Activated B cell treated with CpG ODN at 0.5 μM for 24 hours (primary cell): ENCODE measurements at regions not wholly inside any gene's neighbourhood (a gene's known extent, or its start where the extent isn't known, plus 50 kb on each side); places are given as distances from the start of the nearest gene placed in this dataset.

Experiments
- ATAC-seq: fragments of 200-7000 bp; cut with Tn5 transposase; one replicate; pipeline ENCODE4 v1.10.0; 2021; ENCODE audit warnings: low read depth, mild to moderate bottlenecking, moderate library complexity
- CTCF ChIA-PET: fragments of 350-600 bp; sonication (Branson Sonifier 250); formaldehyde crosslinking; loops from one replicate; lab custom pipeline; 2021; ENCODE audit warnings: antibody characterized with exemption; lab: Charles Lee
- POLR2A ChIA-PET: fragments of 350-600 bp; sonication (Branson Sonifier 250); formaldehyde crosslinking; loops from one replicate; lab custom pipeline; 2021; ENCODE audit warnings: antibody characterized with exemption; lab: Charles Lee
- DNase-seq: peaks from one replicate; pipeline ENCODE4 v3.0.0; 2022
- H3K27ac Mint-ChIP-seq: one replicate; pipeline ENCODE4 v1.8.0; 2020; ENCODE audit warnings: mixed read lengths
- H3K27me3 Mint-ChIP-seq: one replicate; pipeline ENCODE4 v1.8.0; 2021; ENCODE audit warnings: mixed read lengths
- H3K36me3 Mint-ChIP-seq: one replicate; pipeline ENCODE4 v1.8.0; 2021; ENCODE audit warnings: low read depth, mixed read lengths
- H3K4me1 Mint-ChIP-seq: one replicate; pipeline ENCODE4 v1.8.0; 2021; ENCODE audit warnings: mixed read lengths
- H3K4me3 Mint-ChIP-seq: one replicate; pipeline ENCODE4 v1.8.0; 2020; ENCODE audit warnings: mild to moderate bottlenecking, mixed read lengths
- H3K9me3 Mint-ChIP-seq: one replicate; pipeline ENCODE4 v1.8.0; 2020; ENCODE audit warnings: mixed read lengths
- CTCF ChIP-seq: fragments of 200-600 bp; IDR thresholded peaks from one replicate; pipeline ENCODE4 v1.8.0; 2022; ENCODE audit warnings: antibody characterized with exemption, mild to moderate bottlenecking
- intact Hi-C: fragments of 100-400 bp; cut with micrococcal nuclease; formaldehyde crosslinking; loops from one replicate; pipeline ENCODE4 v1.15.1; 2024

GRCh38 chr9:82110881-82111280 is 122.3 kb downstream of the SPATA31D1 start:
- H3K27me3 Mint-ChIP-seq: no peaks in the 10 kb centered on the region
- CTCF ChIA-PET: no interaction called here
- no peak overlapping the region for H3K4me3 Mint-ChIP-seq
- DNase-seq: no peak
- no peak for ATAC-seq
- peaks cover 2% of the 10 kb centered on the region for H3K9me3 Mint-ChIP-seq
- H3K4me1 Mint-ChIP-seq: peaks cover 8% of the 10 kb centered on the region
- POLR2A ChIA-PET: no interaction called here
- H3K36me3 Mint-ChIP-seq: no peaks in the 10 kb centered on the region
- H3K27ac Mint-ChIP-seq: no peak overlapping the region
- no peak for TF ChIP-seq CTCF
- intact Hi-C loops: no loop called here

GRCh38 chr9:82115331-82115730 is 126.8 kb downstream of the SPATA31D1 start:
- ATAC-seq: no peak
- CTCF ChIA-PET: no interaction called here
- Mint-ChIP-seq H3K36me3 (no peaks in the 10 kb centered on the region), H3K27ac (no peak overlapping the region), H3K27me3 (no peaks in the 10 kb centered on the region), H3K4me1 (peaks cover 7% of the 10 kb centered on the region), H3K4me3 (no peak overlapping the region), H3K9me3 (no peaks in the 10 kb centered on the region)
- POLR2A ChIA-PET: no interaction called here
- intact Hi-C loops: no loop called here
- no peak for DNase-seq
- TF ChIP-seq CTCF: no peak

DNA sequence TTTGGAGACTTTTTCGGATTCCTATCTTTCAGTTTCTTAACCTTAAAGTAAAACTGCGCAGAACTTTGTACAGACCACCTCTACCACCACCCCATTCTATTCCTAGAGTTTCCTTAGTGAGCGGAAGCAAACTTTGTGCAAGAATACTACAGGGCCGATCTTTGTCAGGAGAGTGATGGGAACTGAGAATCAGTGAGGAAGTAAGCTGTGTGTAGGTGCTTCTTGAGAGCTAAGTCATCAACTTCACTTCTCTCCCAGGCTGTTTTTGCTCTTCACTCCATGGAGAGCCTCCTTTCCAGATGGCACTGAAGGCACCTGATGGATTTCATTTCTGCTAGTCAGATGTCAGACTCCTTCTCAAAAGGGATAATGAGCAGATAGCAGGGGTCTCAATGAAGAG is 127.3 kb downstream of the SPATA31D1 start:
- ChIA-PET CTCF (interaction anchor here (1.4 kb wide), 1 partner anchor 11 kb away, joined by 3 read pairs; no protein-coding TSS in a partner anchor), POLR2A (no interaction called here)
- Mint-ChIP-seq H3K36me3 (no peaks in the 10 kb centered on the region), H3K9me3 (no peaks in the 10 kb centered on the region), H3K27ac (no peak overlapping the region), H3K27me3 (no peaks in the 10 kb centered on the region), H3K4me1 (peaks cover 7% of the 10 kb centered on the region), H3K4me3 (no peak overlapping the region)
- intact Hi-C loops: no loop called here
- ATAC-seq (no peak), DNase-seq (no peak)
- TF ChIP-seq CTCF: no peak

GRCh38 chr9:82116556-82116955 is 128.0 kb downstream of the SPATA31D1 start:
- Mint-ChIP-seq H3K27ac (no peak overlapping the region), H3K27me3 (no peaks in the 10 kb centered on the region), H3K9me3 (no peaks in the 10 kb centered on the region), H3K36me3 (no peaks in the 10 kb centered on the region), H3K4me1 (peaks cover 7% of the 10 kb centered on the region), H3K4me3 (no peak overlapping the region)
- TF ChIP-seq CTCF: no peak
- ChIA-PET POLR2A (interaction anchor here (0.6 kb wide), 1 partner anchor 23 kb away, joined by 8 read pairs; no protein-coding TSS in a partner anchor), CTCF (interaction anchor here (1.4 kb wide), 1 partner anchor 11 kb away, joined by 3 read pairs; no protein-coding TSS in a partner anchor)
- ATAC-seq: no peak
- no peak for DNase-seq
- intact Hi-C loops: no loop called here

DNA sequence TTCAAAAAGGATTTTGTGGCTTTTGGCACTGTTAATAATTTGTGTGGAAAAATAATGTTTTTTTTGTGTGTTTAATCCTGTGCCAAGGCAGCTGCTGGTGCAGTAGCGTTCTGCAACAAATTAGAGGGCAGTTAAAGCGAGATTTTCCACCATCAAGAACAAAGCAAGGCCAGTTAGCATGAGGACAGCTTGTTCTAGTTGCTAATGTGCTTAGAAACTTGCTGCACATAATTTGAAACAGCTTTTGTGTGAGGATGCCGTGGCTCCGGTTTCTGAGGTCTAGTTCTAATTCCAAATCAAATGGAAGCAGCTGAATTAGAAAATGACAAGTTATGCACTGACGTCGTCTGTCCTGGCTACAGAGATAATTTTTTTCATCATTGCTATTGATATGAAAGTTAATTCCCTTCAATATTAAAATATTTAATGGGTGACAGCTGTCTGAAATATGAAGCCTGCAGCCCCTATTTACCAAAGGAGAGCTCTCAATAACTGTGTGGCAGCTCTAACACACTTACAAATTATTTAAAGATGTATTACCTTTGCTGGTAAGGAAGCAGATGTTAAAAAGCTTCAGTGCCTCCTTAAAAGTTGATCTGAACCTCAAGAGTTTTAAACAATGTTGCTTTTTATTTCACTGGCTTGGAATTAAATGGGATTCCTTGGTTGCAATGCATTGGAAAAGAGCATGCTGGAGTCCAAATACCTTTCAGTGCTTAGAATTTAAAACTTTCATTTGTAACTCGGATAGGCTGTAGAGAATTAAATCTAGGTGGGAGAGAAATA is 128.6 kb downstream of the SPATA31D1 start:
- DNase-seq (no peak), ATAC-seq (no peak)
- no peaks in the 10 kb centered on the region for H3K9me3 Mint-ChIP-seq
- no peaks in the 10 kb centered on the region for H3K27me3 Mint-ChIP-seq
- H3K4me1 Mint-ChIP-seq: peaks cover 7% of the 10 kb centered on the region
- ChIA-PET POLR2A (no interaction called here), CTCF (interaction anchor here (1.4 kb wide), 1 partner anchor 10 kb away, joined by 3 read pairs; no protein-coding TSS in a partner anchor)
- H3K36me3 Mint-ChIP-seq: no peaks in the 10 kb centered on the region
- TF ChIP-seq CTCF: no peak
- intact Hi-C loops: no loop called here
- no peak overlapping the region for H3K27ac Mint-ChIP-seq
- H3K4me3 Mint-ChIP-seq: no peak overlapping the region
